ENCODE measurements at regions not wholly inside any gene's neighbourhood (a gene's known extent, or its start where the extent isn't known, plus 50 kb on each side); places are given as distances from the start of the nearest gene placed in this dataset.

- H3K4me2 ChIP-seq, result no peak overlapping the region
These were observed 169.7 kb upstream of the TMEM229A start for GRCh38 chr7:124202546-124202945.

More at GRCh38 chr7:124202546-124202945, 169.7 kb upstream of the TMEM229A start:
- Mint-ChIP-seq H3K4me3 (no peak overlapping the region), H3K27ac (no peak overlapping the region), H3K4me1 (no peaks in the 10 kb centered on the region), H3K9me3 (no peaks in the 10 kb centered on the region), H3K27me3 (ENCODE audit: insufficient read depth, low read depth, poor library complexity) (peaks cover 2% of the 10 kb centered on the region), H3K36me3 (ENCODE audit: low read depth) (no peaks in the 10 kb centered on the region)
- TF ChIP-seq EZH2phosphoT487 (IDR thresholded peaks at IDR 0.05; ENCODE audit: unreplicated experiment) (no peak), EZH2 (IDR thresholded peaks at IDR 0.05; ENCODE audit: low read depth, unreplicated experiment) (no peak), CTCF (conservative IDR thresholded peaks at IDR 0.05; ENCODE audit: low read depth in 2 of 2) (no peak), ZNF331 (CRISPR knock-in tag; IDR thresholded peaks at IDR 0.05; ENCODE audit: low read depth) (no peak), NANOG (IDR thresholded peaks at IDR 0.05; ENCODE audit: borderline replicate concordance) (no peak), STAT1 (IDR thresholded peaks at IDR 0.05; ENCODE audit: unreplicated experiment) (no peak), ETS1 (IDR thresholded peaks at IDR 0.05) (no peak), POLR2AphosphoS5 (IDR thresholded peaks at IDR 0.05; ENCODE audit: low read depth) (no peak), CREB1 (CRISPR knock-in tag; IDR thresholded peaks at IDR 0.05; ENCODE audit: low read depth) (no peak), ZNF114 (CRISPR knock-in tag; IDR thresholded peaks at IDR 0.05) (no peak), JUNB (IDR thresholded peaks at IDR 0.05; ENCODE audit: unreplicated experiment) (no peak)
- TF ChIP-seq, protein P1, sequence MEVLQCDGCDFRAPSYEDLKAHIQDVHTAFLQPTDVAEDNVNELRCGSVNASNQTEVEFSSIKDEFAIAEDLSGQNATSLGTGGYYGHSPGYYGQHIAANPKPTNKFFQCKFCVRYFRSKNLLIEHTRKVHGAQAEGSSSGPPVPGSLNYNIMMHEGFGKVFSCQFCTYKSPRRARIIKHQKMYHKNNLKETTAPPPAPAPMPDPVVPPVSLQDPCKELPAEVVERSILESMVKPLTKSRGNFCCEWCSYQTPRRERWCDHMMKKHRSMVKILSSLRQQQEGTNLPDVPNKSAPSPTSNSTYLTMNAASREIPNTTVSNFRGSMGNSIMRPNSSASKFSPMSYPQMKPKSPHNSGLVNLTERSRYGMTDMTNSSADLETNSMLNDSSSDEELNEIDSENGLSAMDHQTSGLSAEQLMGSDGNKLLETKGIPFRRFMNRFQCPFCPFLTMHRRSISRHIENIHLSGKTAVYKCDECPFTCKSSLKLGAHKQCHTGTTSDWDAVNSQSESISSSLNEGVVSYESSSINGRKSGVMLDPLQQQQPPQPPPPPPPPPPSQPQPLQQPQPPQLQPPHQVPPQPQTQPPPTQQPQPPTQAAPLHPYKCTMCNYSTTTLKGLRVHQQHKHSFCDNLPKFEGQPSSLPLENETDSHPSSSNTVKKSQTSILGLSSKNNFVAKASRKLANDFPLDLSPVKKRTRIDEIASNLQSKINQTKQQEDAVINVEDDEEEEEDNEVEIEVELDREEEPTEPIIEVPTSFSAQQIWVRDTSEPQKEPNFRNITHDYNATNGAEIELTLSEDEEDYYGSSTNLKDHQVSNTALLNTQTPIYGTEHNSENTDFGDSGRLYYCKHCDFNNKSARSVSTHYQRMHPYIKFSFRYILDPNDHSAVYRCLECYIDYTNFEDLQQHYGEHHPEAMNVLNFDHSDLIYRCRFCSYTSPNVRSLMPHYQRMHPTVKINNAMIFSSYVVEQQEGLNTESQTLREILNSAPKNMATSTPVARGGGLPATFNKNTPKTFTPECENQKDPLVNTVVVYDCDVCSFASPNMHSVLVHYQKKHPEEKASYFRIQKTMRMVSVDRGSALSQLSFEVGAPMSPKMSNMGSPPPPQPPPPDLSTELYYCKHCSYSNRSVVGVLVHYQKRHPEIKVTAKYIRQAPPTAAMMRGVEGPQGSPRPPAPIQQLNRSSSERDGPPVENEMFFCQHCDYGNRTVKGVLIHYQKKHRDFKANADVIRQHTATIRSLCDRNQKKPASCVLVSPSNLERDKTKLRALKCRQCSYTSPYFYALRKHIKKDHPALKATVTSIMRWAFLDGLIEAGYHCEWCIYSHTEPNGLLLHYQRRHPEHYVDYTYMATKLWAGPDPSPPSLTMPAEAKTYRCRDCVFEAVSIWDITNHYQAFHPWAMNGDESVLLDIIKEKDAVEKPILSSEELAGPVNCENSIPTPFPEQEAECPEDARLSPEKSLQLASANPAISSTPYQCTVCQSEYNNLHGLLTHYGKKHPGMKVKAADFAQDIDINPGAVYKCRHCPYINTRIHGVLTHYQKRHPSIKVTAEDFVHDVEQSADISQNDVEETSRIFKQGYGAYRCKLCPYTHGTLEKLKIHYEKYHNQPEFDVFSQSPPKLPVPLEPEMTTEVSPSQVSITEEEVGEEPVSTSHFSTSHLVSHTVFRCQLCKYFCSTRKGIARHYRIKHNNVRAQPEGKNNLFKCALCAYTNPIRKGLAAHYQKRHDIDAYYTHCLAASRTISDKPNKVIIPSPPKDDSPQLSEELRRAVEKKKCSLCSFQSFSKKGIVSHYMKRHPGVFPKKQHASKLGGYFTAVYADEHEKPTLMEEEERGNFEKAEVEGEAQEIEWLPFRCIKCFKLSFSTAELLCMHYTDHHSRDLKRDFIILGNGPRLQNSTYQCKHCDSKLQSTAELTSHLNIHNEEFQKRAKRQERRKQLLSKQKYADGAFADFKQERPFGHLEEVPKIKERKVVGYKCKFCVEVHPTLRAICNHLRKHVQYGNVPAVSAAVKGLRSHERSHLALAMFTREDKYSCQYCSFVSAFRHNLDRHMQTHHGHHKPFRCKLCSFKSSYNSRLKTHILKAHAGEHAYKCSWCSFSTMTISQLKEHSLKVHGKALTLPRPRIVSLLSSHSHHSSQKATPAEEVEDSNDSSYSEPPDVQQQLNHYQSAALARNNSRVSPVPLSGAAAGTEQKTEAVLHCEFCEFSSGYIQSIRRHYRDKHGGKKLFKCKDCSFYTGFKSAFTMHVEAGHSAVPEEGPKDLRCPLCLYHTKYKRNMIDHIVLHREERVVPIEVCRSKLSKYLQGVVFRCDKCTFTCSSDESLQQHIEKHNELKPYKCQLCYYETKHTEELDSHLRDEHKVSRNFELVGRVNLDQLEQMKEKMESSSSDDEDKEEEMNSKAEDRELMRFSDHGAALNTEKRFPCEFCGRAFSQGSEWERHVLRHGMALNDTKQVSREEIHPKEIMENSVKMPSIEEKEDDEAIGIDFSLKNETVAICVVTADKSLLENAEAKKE (CRISPR knock-in tag; IDR thresholded peaks at IDR 0.05), result no peak
- TF ChIP-seq, protein P2, sequence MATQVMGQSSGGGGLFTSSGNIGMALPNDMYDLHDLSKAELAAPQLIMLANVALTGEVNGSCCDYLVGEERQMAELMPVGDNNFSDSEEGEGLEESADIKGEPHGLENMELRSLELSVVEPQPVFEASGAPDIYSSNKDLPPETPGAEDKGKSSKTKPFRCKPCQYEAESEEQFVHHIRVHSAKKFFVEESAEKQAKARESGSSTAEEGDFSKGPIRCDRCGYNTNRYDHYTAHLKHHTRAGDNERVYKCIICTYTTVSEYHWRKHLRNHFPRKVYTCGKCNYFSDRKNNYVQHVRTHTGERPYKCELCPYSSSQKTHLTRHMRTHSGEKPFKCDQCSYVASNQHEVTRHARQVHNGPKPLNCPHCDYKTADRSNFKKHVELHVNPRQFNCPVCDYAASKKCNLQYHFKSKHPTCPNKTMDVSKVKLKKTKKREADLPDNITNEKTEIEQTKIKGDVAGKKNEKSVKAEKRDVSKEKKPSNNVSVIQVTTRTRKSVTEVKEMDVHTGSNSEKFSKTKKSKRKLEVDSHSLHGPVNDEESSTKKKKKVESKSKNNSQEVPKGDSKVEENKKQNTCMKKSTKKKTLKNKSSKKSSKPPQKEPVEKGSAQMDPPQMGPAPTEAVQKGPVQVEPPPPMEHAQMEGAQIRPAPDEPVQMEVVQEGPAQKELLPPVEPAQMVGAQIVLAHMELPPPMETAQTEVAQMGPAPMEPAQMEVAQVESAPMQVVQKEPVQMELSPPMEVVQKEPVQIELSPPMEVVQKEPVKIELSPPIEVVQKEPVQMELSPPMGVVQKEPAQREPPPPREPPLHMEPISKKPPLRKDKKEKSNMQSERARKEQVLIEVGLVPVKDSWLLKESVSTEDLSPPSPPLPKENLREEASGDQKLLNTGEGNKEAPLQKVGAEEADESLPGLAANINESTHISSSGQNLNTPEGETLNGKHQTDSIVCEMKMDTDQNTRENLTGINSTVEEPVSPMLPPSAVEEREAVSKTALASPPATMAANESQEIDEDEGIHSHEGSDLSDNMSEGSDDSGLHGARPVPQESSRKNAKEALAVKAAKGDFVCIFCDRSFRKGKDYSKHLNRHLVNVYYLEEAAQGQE (IDR thresholded peaks at IDR 0.05; ENCODE audit: unreplicated experiment), result no peak
- ATAC-seq, result peak; percentile 54
- H3K9me2 ChIP-seq (ENCODE audit: insufficient read depth), result peaks cover 6% of the 10 kb centered on the region
- H3K27me3 ChIP-seq (ENCODE audit: insufficient read depth), result no peaks in the 10 kb centered on the region
- H3K4me3 ChIP-seq, result no peak overlapping the region
- H3K27ac ChIP-seq (ENCODE audit: low read depth), result no peak overlapping the region
- no peaks in the 10 kb centered on the region for H3K36me3 ChIP-seq (ENCODE audit: insufficient read depth)
- H2AFZ ChIP-seq, result no peak overlapping the region
- H3F3A ChIP-seq (replicated peaks; ENCODE audit: low read depth), result no peaks in the 10 kb centered on the region
- no peak for DNase-seq (ENCODE audit: low spot score)
- no peaks in the 10 kb centered on the region for H3K79me2 ChIP-seq (replicated peaks; ENCODE audit: insufficient read depth)
- H3K4me1 ChIP-seq (ENCODE audit: insufficient read depth), result no peaks in the 10 kb centered on the region
- H4K20me1 ChIP-seq (replicated peaks; ENCODE audit: insufficient read depth), result no peaks in the 10 kb centered on the region

All from GM23338 (cell line).